PC-3 (cell line): ENCODE measurements at regions not wholly inside any gene's neighbourhood (a gene's known extent, or its start where the extent isn't known, plus 50 kb on each side); places are given as distances from the start of the nearest gene placed in this dataset.

ENCODE experiments used
- CTCF ChIP-seq: fragments of 300-600 bp; sonication (generic); conservative IDR thresholded peaks from 2 replicates; pipeline ENCODE4 v1.5.1; 2017; ENCODE audit warnings: antibody characterized with exemption, low read depth, mild to moderate bottlenecking, low read length
- EZH2 ChIP-seq: fragments of 300-600 bp; sonication (generic); IDR thresholded peaks from one replicate; pipeline ENCODE4 v1.6.1; 2017; ENCODE audit warnings: antibody characterized with exemption, mild to moderate bottlenecking, low read length; ENCODE audit not compliant: unreplicated experiment
- EZH2phosphoT487 ChIP-seq: fragments of 300-600 bp; sonication (generic); IDR thresholded peaks from 2 replicates; pipeline ENCODE4 v1.6.1; 2018; ENCODE audit warnings: mild to moderate bottlenecking, antibody characterized with exemption, low read length, borderline replicate concordance

GRCh38 chr12:124088217-124088907 lies 115.3 kb downstream of the ZNF664 start:
- TF ChIP-seq CTCF (no peak), EZH2phosphoT487 (no peak), EZH2 (no peak)
